HG02885 (cell line): ENCODE measurements at regions not wholly inside any gene's neighbourhood (a gene's known extent, or its start where the extent isn't known, plus 50 kb on each side); places are given as distances from the start of the nearest gene placed in this dataset.
"Not testable (repeated sequence)": the region's sequence is repeated elsewhere in the genome, so short reads cannot be mapped to it uniquely, and the experiment has no call there.

Experiments
- ATAC-seq: cut with Tn5 transposase; IDR thresholded peaks from one replicate; pipeline ENCODE4 v1.9.1; 2021; ENCODE audit warnings: mild to moderate bottlenecking; ENCODE audit not compliant: unreplicated experiment, poor library complexity

DNA sequence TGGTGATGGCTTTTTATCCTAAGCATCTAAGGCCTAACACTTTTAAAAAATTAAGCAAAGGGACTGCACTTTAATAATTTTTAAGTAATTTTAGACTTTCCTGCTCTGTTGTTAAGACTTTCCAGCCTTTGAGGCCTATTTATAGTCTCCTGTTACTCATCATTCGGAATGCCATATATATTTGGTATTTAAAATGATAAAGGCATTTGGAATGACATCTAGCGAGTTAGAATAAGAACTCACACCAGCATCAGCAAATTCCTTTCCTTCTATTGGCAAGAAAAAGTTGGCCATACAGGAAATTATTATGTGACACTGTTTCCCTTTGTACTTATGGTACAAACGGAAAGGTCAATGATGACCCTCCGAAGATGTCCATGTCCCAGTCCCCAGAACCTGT lies 88.1 kb upstream of the STMND1 start:
- no peak for ATAC-seq

DNA sequence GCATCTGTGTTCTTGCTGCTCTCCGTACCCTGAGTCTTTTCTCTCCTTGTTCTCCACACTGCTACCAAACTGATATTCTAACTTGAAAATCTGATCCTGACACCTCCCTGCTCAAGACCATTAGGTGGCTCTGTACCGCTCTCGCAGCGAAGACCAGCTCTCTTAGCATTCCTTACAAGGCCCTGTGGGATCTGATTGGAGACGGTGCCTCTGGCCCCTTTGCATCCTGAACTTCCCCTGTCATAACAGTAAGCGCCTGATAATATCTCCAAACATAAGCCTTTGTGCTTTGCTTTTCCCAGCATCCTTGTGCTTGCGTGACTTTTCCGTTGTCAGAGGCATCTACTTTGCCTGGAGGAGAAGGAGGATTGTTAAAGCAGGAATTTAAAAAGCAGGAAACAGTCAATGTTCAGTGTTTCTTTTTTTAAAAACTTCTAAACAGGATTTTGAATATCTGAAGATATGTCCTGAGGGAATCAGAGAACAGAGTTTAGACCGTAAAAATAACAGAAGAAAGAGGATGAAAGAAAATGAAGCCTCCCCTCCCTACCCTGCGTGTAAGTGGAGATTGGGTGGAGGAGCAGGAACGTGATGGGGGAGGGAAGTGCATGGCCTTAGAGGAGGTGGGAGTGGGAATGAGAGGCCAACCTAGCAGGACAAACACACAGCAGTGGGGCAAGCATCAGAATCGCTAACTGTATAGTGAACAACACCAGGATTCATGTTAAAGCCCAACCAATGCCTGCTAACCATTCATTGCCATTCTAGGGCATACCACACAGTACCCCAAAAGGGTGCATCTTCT lies 89.2 kb upstream of the STMND1 start:
- ATAC-seq = no peak

DNA sequence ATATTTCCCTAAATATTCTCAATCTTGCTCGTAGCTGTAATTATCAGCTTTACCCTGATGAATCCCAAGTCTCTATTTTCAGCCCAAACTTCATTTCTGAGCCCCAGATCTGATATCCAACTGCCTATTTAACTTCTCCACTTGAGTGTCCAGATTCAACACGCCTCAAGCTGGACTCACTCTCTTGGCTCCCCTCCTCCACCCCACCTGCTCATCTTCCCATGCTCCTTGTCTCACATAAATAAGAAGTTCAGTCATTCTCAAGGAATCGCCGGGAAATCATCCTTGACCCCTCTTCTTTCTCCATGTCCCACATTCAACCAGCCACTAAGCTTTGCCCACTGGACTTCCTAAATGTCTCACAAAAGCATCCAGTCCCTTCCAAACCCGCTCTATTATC lies 89.9 kb upstream of the STMND1 start:
- ATAC-seq = no peak

DNA sequence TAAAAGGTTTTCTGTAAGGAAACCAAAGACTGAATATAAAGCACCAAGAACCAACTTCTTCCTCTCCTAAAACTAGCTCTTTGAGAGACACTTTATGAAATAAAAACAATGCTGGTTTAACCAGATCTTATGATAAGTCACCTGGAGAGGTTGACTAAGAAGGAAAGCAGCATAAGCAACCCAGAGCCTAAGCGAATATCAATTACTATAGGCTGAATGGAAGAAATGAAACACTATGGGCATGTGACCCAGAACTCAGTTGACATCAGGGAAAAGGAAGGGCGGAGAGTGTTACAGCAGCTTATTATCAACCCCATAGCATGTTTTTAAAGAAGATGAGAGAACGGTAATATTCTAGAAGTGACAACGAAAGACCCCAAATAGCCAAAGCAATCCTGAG lies 94.1 kb upstream of the STMND1 start:
- ATAC-seq = no peak

- ATAC-seq = no peak
These were observed 95.3 kb upstream of the STMND1 start for GRCh38 chr6:17006543-17006942.

DNA sequence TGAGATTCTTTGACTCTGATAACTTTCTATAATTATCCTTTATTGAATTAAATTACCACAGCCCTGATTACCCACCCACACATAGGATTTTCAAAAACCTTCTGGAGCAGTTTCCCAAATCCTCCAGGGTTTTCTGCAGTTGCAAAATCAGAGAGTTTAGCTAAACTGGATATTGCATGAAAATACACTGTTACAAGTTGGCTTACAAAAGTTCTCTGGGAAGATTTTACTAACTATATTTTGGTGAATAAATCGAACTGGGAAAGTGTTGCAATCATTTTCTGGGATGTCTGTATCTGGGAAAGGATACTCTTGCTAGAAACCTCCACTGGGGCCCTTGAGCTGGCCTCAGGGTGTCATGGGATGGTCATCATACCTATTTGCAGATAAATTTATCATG lies 97.6 kb upstream of the STMND1 start:
- ATAC-seq = no peak

DNA sequence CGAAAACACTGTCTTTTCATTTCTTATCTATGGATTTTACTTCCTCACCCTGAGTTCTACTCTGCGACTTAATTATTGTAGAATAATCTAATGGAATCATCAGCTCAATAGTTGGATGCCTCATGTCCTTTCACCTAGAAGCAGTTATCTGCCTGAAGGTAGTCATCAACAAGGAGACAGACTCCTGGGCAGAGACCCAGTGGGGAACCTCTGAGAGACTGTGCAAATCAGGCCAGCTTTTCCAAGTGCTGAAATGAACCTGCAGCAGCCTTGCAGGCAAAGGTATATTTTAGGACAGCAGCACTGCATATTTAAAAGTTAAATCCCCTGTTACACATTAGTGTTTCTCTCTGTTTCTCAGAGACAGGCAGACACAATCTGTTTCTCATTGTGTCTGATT lies 99.7 kb upstream of the STMND1 start:
- ATAC-seq = no peak

GRCh38 chr6:17001188-17001587 lies 100.7 kb upstream of the STMND1 start:
- ATAC-seq = no peak

- no peak for ATAC-seq
These were observed 102.1 kb upstream of the STMND1 start for GRCh38 chr6:16999491-17000436.

- ATAC-seq = no peak
These were observed 103.4 kb upstream of the STMND1 start for GRCh38 chr6:16998461-16998860.

GRCh38 chr6:16995511-16996250 lies 106.2 kb upstream of the STMND1 start:
- no peak for ATAC-seq

GRCh38 chr6:16993396-16993795 lies 108.5 kb upstream of the STMND1 start:
- no peak for ATAC-seq

- no peak for ATAC-seq
These were observed 109.7 kb upstream of the STMND1 start for GRCh38 chr6:16991981-16992629.

- ATAC-seq = not testable (repeated sequence)
These were observed 111.9 kb upstream of the STMND1 start for GRCh38 chr6:16989976-16990375.

DNA sequence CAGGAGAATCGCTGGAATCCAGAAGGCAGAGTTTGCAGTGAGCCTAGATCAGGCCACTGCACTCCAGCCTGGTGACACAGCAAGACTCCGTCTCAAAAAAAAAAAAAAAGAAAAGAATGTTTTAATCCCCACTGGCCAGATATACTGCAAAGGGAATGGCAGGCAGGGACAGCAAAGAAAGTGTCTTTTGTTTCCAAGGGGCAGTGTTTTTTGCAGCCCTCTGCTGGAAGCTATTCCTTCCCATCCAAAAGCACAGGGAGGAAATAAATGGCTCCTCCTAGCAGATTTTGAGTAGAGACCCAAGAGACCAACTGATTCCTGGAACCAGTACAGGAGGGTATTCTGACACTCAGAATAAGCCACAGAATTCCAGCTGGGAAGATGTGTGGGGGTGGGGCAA lies 112.5 kb upstream of the STMND1 start:
- ATAC-seq = no peak

- ATAC-seq = no peak
These were observed 113.9 kb upstream of the STMND1 start for GRCh38 chr6:16987996-16988395.

DNA sequence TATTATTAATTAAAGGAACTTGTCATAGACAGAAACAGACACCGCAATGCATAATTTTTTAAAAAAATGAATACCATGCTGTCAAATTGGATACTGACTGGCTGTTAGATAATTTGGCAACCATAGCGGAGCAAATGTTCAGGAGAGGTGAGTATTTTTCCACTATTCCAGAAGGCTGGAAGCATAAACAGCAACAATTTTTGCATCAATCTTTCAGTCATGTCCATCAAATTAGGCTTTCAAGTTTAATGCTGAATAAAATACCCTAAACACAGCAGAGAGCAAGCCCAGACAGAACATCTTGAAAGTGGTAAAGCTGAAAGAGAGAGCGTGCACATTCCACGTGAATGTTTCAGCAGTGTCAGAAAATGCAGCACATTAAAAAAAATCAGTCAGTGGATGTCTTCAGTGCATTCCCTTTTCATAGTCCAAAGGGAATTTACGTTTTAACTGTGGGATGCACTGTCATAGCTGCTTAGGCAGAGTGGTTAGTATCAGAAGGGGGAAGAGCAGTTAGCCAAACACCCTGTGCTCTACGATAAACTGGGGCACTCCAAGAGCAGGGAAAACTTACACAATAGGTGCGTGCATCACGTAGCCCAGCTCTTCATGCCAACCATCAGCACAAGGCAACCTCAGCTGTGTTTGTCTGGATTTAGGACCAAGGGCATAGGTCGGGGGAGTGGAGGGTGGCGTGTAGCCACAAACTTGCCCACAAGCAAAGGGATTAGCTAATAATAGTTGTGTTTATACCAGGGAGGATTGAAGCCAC lies 116.2 kb upstream of the STMND1 start:
- no peak for ATAC-seq

- peak; percentile 59 for ATAC-seq
These were observed 119.0 kb upstream of the STMND1 start for GRCh38 chr6:16982807-16983206.

GRCh38 chr6:16979677-16980370 lies 122.0 kb upstream of the STMND1 start:
- ATAC-seq = no peak
